T47D (cell line): ENCODE measurements at regions not wholly inside any gene's neighbourhood (a gene's known extent, or its start where the extent isn't known, plus 50 kb on each side); places are given as distances from the start of the nearest gene placed in this dataset.

Experiments
- DNase-seq, 2 experiments: peaks; one replicate each; pipeline versions ENCODE4 v3.0.0 to v3.0.0-alpha.2; 2011 to 2012; ENCODE audit warnings: low read depth in 1 of 2, low spot score in 1 of 2
- JUND ChIP-seq: IDR thresholded peaks from 2 replicates; pipeline ENCODE4 v1.6.1; 2012; ENCODE audit warnings: low read depth
- in situ Hi-C: cut with HindIII; loops from 2 replicates; pipeline ENCODE4 v1.10.0; 2016; ENCODE audit warnings: low sequenced_read_pairs, low pct_unique_long_range_greater_than_20kb

DNA sequence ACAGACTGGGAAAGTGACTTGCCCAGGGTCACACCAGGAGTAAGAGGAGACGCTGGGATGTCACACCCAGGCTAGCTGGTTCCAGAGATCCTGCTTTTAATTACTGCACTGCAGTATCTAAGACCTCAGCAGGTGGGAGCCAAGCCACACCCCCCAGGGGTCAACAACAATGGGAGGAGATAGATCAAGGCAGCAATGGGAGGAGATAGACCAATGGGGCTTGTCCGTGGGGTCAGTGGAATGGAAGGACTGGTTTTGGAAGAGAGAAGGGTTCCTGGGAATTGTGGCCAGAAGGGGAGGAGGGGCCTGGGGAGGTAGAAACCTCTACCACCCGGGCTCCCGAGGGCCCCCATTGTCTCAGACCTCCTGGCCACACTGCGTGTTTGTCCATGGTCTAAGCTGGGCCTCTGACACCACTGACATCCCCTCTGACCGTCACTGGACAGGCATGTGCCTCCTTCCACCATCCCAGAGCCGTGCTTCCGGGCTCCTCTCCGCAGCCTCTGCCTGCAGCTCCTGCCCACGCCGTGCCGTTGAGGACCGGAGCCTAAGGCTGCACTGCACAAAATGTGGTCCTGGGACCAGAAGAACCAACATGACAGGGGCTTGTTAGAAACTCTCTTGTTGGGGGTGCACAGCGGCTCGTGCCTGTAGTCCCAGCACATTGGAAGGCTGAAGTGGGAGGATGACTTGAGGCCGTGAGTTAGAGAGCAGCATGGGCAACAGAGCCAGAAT is 69.8 kb upstream of the RPH3AL start:
- in situ Hi-C loops, result no loop called here
- no peak for TF ChIP-seq JUND
- DNase-seq, result no peak

DNA sequence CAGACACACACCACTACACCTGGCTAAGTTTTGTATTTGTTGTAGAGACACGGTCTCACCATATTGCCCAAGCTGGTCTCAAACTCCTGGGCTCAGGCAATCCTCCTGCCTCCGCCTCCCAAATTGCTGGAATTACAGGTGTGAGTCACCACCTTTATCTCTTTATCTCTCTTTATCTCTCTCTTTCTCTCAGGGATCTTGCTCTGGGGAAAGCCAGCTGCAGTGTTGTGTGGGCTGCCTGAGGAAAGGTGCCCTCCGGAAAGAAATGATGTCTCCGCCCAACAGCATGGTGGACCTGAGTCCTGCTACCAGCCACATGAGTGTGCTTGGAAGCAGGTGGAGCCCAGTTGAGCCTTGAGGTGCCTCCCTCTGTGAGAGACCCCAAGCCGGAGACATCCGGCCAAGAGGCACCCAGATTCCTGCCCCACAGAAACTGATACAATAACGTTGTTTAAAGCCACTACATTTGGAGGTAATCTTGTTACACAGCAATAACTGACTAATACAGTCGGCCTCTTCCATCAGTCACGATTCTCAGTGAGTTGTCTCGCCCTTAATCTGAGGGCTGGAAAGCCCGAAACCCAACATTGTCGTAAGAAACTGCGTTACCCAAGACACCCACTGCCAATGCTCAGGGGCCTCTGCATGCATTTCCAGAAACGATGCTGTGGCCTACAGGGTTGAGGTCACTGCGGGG is 68.0 kb upstream of the RPH3AL start:
- no peak for DNase-seq
- in situ Hi-C loops, result no loop called here

DNA sequence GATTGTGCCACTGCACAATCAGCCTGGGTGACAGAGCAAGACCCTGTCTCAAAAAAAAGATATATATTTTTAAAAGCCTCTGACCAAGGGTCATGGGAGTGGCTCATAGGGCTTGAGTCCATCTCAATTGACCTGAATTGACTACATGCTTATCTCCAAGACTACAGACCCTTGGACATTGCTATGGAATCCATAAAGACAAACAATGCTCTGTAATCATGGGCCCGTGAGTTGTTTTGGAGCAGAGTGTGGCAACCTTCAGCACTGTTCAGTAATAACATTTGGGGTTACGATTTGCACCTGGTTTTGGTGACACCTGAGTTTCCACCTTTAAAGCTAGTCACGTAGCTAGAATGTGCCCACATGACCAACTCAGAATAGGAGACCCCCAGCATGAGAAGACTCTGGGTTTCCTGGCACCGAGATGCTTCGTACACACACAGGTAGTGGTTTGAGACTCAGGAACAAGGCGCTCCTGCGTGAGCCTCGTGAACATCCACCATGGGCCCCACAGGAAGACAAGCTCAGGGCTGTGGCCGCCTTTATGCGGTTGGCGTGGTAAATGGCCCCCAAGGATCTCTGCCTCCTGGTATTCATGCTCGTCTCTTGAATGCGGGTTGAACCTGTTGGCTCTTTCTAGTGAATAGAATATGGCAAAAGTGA is 66.6 kb upstream of the RPH3AL start:
- in situ Hi-C loops, result no loop called here
- TF ChIP-seq JUND, result no peak
- DNase-seq, result no peak

More for the DNA sequence above, 68.0 kb upstream of the RPH3AL start:
- TF ChIP-seq JUND, result no peak

DNA sequence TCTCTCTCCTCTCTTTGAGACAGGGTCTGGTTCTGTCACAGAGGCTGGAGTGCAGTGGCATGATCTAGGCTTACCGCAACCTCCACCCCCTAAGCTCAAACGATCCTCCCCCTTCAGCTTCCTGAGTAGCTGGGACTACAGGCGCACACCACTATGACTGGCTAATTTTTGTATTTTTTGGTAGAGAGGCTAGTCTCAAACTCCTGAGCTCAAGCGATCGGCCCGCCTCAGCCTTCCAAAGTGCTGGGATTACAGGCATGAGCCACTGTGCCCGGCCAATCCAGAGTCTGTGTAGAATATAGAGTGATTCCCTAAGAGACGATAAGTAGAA is 65.8 kb upstream of the RPH3AL start:
- DNase-seq, result no peak
- in situ Hi-C loops, result no loop called here
- no peak for TF ChIP-seq JUND

DNA sequence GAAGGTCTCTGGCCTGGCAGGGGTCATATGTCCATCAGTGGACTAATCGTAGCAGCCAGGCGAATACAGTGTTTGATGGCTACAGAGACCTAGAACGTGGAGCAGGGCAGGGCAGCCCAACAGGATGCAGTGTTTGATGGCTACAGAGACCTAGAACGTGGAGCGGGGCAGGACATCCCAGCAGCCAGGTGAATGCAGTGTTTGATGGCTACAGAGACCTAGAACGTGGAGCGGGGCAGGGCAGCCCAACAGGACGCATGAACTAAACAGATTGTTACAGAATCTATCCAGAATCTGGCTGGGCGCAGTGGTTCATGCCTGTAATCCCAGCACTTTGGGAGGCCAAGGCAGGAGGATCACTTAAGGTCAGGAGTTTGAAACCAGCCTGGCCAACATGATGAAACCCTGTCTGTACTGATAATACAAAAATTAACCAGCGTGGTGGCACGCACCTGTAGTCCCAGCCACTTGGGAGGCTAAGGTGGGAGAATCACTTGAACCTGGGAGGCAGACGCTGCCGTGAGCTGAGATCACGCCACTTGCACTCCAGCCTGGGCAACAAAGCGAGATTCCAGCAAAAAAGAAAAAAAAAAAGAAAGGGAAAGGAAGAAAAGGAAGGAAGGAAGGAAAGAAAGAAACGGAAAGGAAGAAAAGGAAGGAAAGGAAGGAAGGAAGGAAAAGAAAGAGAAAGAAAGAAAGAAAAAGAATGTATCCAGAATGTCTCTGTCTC is 65.2 kb upstream of the RPH3AL start:
- DNase-seq, result no peak
- in situ Hi-C loops, result no loop called here
- no peak for TF ChIP-seq JUND

DNA sequence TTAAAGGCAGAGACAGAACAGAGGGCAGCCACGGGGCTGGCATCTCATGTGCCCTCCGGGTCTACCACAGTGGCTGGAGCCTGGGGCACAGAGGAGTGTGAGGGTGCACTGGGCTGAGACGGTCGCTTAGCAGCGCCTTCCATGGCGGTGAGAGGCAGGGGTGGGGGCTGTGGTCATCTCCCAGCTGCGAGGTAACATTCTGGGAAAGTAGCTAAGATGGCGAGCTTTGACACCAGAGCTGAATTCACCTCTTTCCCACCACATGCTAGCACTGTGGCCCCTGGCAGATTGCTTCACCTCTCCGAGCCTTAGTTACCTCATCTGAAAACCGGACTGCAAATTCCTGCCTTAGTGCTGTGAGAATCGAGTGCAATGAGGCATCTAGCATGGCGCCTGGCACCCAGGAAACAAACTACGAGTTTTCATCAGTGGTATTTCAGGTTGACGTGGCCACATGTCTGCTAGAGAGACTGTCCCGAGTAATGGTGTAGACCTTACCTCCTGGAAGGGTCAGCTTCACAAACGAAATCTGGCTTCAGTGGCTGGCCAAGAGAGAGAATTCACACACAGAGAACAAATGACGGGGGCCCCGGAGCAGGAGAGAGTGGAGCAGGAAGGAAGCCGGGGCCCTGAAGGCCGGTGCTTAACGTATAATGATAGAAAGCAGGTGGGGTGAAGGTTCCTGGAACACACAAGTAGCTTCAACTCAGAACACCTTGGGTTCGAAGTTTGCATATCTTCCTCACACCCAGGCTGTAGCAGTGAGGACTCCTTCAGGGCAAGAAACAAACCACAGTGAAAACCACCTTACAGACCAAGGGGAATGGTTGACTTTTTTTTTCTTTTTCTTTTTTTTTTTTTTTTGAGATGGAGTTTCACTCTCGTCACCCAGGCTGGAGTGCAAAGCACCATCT is 63.9 kb upstream of the RPH3AL start:
- TF ChIP-seq JUND, result no peak
- in situ Hi-C loops, result no loop called here
- no peak for DNase-seq

DNA sequence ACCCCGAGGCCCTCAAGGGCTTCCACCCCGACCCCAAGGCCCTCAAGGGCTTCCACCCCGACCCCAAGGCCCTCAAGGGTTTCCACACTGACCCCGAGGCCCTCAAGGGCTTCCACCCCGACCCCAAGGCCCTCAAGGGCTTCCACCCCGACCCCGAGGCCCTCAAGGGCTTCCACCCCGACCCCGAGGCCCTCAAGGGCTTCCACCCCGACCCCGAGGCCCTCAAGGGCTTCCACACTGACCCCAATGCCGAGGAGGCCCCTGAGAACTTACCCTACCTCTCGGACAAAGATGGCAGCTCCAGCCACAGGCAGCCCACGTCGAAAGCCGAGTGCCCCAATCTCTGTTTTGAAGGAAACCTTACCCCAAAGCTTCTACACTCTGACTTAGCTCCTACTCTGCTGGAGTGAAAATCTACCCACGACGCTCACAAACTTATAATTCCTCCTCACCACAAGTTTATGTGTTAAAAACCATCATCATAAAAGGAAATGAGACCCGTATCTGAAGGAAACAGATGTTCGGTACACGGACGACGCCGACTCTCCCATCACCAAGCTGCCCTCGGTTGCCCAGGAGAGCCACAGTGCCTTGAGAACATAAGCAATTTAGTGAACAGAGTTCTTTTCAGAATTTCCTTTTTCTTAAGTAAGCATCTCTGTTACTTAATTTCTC is 61.2 kb upstream of the RPH3AL start:
- no peak for DNase-seq
- in situ Hi-C loops, result no loop called here
- TF ChIP-seq JUND, result no peak

DNA sequence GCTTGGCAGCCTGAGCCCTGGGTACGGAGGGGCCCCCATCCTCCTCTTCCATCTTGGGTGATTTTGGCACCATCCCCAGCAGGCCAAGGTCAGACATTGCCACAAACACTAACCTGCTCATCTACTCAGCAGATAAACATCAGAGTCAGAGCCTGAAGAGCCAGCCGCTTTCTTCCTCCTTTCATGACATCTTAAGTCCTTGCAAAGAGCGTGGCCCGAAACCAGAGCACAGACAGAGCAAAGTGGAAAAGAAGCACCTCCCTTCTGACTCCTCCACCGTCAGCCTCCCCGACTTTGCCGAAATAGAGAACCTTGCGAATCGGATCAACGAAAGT is 60.4 kb upstream of the RPH3AL start:
- TF ChIP-seq JUND, result no peak
- in situ Hi-C loops, result no loop called here

DNA sequence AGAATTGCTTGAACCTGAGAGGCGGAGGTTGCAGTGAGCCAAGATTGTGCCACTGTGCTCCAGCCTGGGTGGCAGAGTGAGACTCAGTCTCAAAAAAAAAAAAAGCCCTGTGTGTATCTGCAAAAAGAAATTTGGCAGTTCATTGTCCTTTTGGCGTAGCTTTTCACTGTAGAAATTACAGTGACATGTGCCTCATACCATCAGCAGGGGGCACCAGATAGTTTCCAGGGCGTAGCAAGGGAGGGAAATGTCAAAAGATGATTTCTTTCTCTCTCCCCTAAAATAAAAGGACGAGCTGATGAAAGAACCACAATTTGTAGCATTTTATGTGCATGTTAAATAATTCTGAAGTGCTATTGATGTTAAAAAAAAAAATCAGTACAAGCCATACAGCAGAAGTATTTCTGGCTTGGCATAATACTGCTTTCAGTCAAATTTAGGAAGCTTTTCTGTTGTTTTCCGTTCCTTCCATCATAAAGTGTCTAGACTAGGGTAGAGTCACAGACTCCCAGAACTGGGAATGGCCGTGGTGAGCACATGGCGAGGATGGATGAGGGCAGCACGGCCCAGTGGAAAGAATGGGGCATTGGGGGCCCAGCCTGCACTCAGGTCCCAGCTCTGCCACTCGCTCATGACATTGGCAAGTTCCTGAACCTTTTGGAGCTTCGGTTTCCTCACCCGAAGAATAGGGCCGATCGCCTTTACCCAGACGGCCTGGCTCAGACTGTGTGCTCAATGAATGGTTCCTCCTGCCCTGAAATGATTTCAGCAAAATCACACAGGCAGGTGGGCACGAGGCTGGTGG is 59.8 kb upstream of the RPH3AL start:
- no peak for TF ChIP-seq JUND
- in situ Hi-C loops, result no loop called here
- peak in 1 of 2 experiments; percentile 66 for DNase-seq

More for the DNA sequence above, 60.4 kb upstream of the RPH3AL start:
- peak in 1 of 2 experiments; percentile 52 for DNase-seq

DNA sequence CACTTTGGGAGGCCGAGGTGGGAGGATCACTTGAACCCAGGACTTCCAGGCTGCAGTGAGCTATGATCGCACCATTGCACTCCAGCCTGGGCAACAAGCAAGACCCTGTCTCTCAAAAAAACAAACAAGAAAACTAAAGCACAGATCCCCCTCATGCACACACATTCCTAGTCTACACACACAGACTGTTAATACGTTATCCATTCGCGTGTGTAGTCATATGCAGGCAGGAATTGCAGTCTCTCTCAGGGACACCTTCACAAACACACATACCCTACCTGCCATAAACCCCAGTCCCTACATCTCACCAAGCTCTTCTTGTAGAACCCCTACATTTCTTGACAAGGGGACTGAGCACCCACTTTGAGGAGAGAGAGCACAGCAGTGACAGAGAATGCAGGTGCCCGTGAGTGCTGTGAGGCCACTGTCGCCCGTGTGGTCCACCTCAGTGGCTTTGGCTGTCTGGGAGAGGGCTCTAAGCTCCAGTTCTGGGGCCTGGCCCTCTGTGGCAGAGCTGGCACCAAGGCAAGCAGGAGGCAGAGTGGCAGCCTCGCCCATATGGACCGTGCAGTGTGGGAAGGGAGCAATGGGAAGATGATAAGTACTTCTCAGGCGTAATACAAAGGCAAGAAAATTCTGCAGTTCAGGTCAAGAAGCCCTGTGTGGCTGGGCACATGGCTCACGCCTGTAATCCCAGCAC is 59.0 kb upstream of the RPH3AL start:
- in situ Hi-C loops, result no loop called here
- DNase-seq, result no peak
- no peak for TF ChIP-seq JUND
